ENCODE measurements at regions not wholly inside any gene's neighbourhood (a gene's known extent, or its start where the extent isn't known, plus 50 kb on each side); places are given as distances from the start of the nearest gene placed in this dataset.

GRCh38 chr3:34725774-34726173 is 913.6 kb upstream of the ARPP21 start:
- Mint-ChIP-seq H3K27me3 (no peaks in the 10 kb centered on the region), H3K27ac (no peak overlapping the region), H3K9me3 (peaks cover 0 to 15% (median 8%) of the 10 kb centered on the region in 7 donors), H3K4me3 (no peak overlapping the region), H3K4me1 (no peaks in the 10 kb centered on the region), H3K36me3 (no peaks in the 10 kb centered on the region)
- Histone ChIP-seq H3K4me3 (ENCODE audit: low read depth, low read length) (no peak overlapping the region), H3K27me3 (ENCODE audit: control insufficient read depth, insufficient read depth, low read length) (no peaks in the 10 kb centered on the region), H3K9me3 (ENCODE audit: control insufficient read depth in 2 of 2, low read length in 2 of 2) (no peaks in the 10 kb centered on the region), H3K27ac (ENCODE audit: insufficient read depth, low read length, poor library complexity, severe bottlenecking) (no peak overlapping the region), H3K4me1 (ENCODE audit: control insufficient read depth, insufficient read depth, low read length, poor library complexity, severe bottlenecking) (no peaks in the 10 kb centered on the region), H3K36me3 (ENCODE audit: control insufficient read depth, insufficient read depth, low read length) (no peaks in the 10 kb centered on the region)
- no peak for ATAC-seq (ENCODE audit: low read depth in 2 of 2)
- no peak for DNase-seq

DNA sequence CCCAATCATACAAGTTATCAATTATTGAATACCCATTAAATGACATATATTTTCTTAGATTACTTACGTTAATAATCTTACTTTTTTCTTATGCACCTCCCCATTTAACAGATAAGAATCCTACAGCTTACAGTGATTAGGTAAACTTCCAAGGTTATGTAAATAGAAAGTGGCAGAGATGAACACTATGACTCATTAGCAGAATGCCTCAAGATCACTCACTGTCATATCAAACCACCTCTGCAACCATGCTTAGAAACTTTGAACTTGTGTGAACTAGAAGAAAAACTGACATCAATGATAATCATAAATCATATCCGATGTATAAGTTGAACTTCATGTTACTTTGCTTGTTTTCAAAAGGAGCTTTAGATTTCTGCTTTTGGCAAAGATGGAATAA is 911.6 kb upstream of the ARPP21 start:
- H3K9me3 Mint-ChIP-seq = peaks cover 1 to 15% (median 10%) of the 10 kb centered on the region in 7 donors
- no peaks in the 10 kb centered on the region for H3K9me3 ChIP-seq (ENCODE audit: control insufficient read depth in 2 of 2, low read length in 2 of 2)
- ATAC-seq (ENCODE audit: low read depth in 2 of 2) = no peak
- H3K36me3 ChIP-seq (ENCODE audit: control insufficient read depth, insufficient read depth, low read length) = no peaks in the 10 kb centered on the region
- H3K4me1 ChIP-seq (ENCODE audit: control insufficient read depth, insufficient read depth, low read length, poor library complexity, severe bottlenecking) = no peaks in the 10 kb centered on the region
- H3K36me3 Mint-ChIP-seq = no peaks in the 10 kb centered on the region
- no peak overlapping the region for H3K27ac ChIP-seq (ENCODE audit: insufficient read depth, low read length, poor library complexity, severe bottlenecking)
- no peak overlapping the region for H3K27ac Mint-ChIP-seq
- no peak overlapping the region for H3K4me3 Mint-ChIP-seq
- H3K4me3 ChIP-seq (ENCODE audit: low read depth, low read length) = no peak overlapping the region
- H3K4me1 Mint-ChIP-seq = no peaks in the 10 kb centered on the region
- H3K27me3 ChIP-seq (ENCODE audit: control insufficient read depth, insufficient read depth, low read length) = no peaks in the 10 kb centered on the region
- no peaks in the 10 kb centered on the region for H3K27me3 Mint-ChIP-seq
- no peak for DNase-seq

DNA sequence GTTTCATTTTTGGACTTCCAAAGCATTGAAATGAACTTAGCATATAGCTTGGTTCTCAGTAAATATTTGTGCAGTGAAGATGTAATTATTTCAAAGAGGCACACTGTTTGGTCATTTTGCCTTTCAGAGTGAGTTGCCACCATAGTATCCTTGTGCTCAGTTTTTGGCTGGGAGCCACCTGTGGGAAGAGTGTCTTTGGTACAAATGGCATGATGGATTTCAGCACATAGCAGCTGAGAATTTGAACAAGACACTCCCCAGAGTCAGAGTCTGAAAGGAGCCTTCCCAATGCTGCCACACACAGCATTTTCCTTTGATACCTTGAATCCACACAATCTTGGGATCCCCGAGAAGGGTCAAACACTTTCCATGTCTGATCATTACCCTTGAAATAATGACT is 897.2 kb upstream of the ARPP21 start:
- no peaks in the 10 kb centered on the region for H3K36me3 ChIP-seq (ENCODE audit: control insufficient read depth, insufficient read depth, low read length)
- H3K27me3 ChIP-seq (ENCODE audit: control insufficient read depth, insufficient read depth, low read length) = no peaks in the 10 kb centered on the region
- Mint-ChIP-seq H3K27ac (no peak overlapping the region), H3K4me3 (no peak overlapping the region), H3K36me3 (no peaks in the 10 kb centered on the region), H3K9me3 (peaks cover 2 to 7% (median 4%) of the 10 kb centered on the region in 7 donors), H3K4me1 (no peaks in the 10 kb centered on the region), H3K27me3 (no peaks in the 10 kb centered on the region)
- H3K4me1 ChIP-seq (ENCODE audit: control insufficient read depth, insufficient read depth, low read length, poor library complexity, severe bottlenecking) = no peaks in the 10 kb centered on the region
- ATAC-seq (ENCODE audit: low read depth in 2 of 2) (no peak), DNase-seq (no peak)
- H3K4me3 ChIP-seq (ENCODE audit: low read depth, low read length) = no peak overlapping the region
- H3K27ac ChIP-seq (ENCODE audit: insufficient read depth, low read length, poor library complexity, severe bottlenecking) = no peak overlapping the region
- peaks cover 0 to 3% of the 10 kb centered on the region in 2 experiments for H3K9me3 ChIP-seq (ENCODE audit: control insufficient read depth in 2 of 2, low read length in 2 of 2)

GRCh38 chr3:34758630-34759261 is 880.6 kb upstream of the ARPP21 start:
- no peaks in the 10 kb centered on the region for H3K27me3 ChIP-seq (ENCODE audit: control insufficient read depth, insufficient read depth, low read length)
- DNase-seq = no peak
- H3K27ac Mint-ChIP-seq = no peak overlapping the region
- H3K9me3 Mint-ChIP-seq = peaks cover 3 to 20% (median 11%) of the 10 kb centered on the region in 7 donors
- no peak for ATAC-seq (ENCODE audit: low read depth in 2 of 2)
- H3K4me1 ChIP-seq (ENCODE audit: control insufficient read depth, insufficient read depth, low read length, poor library complexity, severe bottlenecking) = no peaks in the 10 kb centered on the region
- no peak overlapping the region for H3K4me3 Mint-ChIP-seq
- H3K9me3 ChIP-seq (ENCODE audit: control insufficient read depth in 2 of 2, low read length in 2 of 2) = no peaks in the 10 kb centered on the region
- H3K4me3 ChIP-seq (ENCODE audit: low read depth, low read length) = no peak overlapping the region
- H3K27ac ChIP-seq (ENCODE audit: insufficient read depth, low read length, poor library complexity, severe bottlenecking) = no peak overlapping the region
- H3K36me3 ChIP-seq (ENCODE audit: control insufficient read depth, insufficient read depth, low read length) = no peaks in the 10 kb centered on the region
- no peaks in the 10 kb centered on the region for H3K27me3 Mint-ChIP-seq
- no peaks in the 10 kb centered on the region for H3K36me3 Mint-ChIP-seq
- no peaks in the 10 kb centered on the region for H3K4me1 Mint-ChIP-seq

- Histone ChIP-seq H3K9me3 (ENCODE audit: control insufficient read depth in 2 of 2, low read length in 2 of 2) (no peaks in the 10 kb centered on the region), H3K4me3 (ENCODE audit: low read depth, low read length) (no peak overlapping the region), H3K36me3 (ENCODE audit: control insufficient read depth, insufficient read depth, low read length) (no peaks in the 10 kb centered on the region), H3K27ac (ENCODE audit: insufficient read depth, low read length, poor library complexity, severe bottlenecking) (no peak overlapping the region), H3K4me1 (ENCODE audit: control insufficient read depth, insufficient read depth, low read length, poor library complexity, severe bottlenecking) (no peaks in the 10 kb centered on the region), H3K27me3 (ENCODE audit: control insufficient read depth, insufficient read depth, low read length) (no peaks in the 10 kb centered on the region)
- DNase-seq (no peak), ATAC-seq (ENCODE audit: low read depth in 2 of 2) (no peak)
- H3K36me3 Mint-ChIP-seq = no peaks in the 10 kb centered on the region
- no peak overlapping the region for H3K4me3 Mint-ChIP-seq
- H3K27me3 Mint-ChIP-seq = no peaks in the 10 kb centered on the region
- no peaks in the 10 kb centered on the region for H3K4me1 Mint-ChIP-seq
- H3K27ac Mint-ChIP-seq = no peak overlapping the region
- peaks cover 0 to 13% (median 4%) of the 10 kb centered on the region in 7 donors for H3K9me3 Mint-ChIP-seq
Observed at GRCh38 chr3:34777386-34777785, 861.9 kb upstream of the ARPP21 start.

GRCh38 chr3:34779092-34779491 is 860.2 kb upstream of the ARPP21 start:
- H3K4me1 Mint-ChIP-seq = no peaks in the 10 kb centered on the region
- no peak overlapping the region for H3K4me3 ChIP-seq (ENCODE audit: low read depth, low read length)

GRCh38 chr3:34780294-34780693 is 859.0 kb upstream of the ARPP21 start:
- Histone ChIP-seq H3K36me3 (ENCODE audit: control insufficient read depth, insufficient read depth, low read length) (no peaks in the 10 kb centered on the region), H3K27ac (ENCODE audit: insufficient read depth, low read length, poor library complexity, severe bottlenecking) (no peak overlapping the region), H3K9me3 (ENCODE audit: control insufficient read depth in 2 of 2, low read length in 2 of 2) (no peaks in the 10 kb centered on the region), H3K4me1 (ENCODE audit: control insufficient read depth, insufficient read depth, low read length, poor library complexity, severe bottlenecking) (no peaks in the 10 kb centered on the region), H3K4me3 (ENCODE audit: low read depth, low read length) (no peak overlapping the region), H3K27me3 (ENCODE audit: control insufficient read depth, insufficient read depth, low read length) (no peaks in the 10 kb centered on the region)
- peaks cover 0 to 7% (median 3%) of the 10 kb centered on the region in 7 donors for H3K9me3 Mint-ChIP-seq
- H3K4me1 Mint-ChIP-seq = no peaks in the 10 kb centered on the region
- DNase-seq (no peak), ATAC-seq (ENCODE audit: low read depth in 2 of 2) (no peak)
- H3K27ac Mint-ChIP-seq = no peak overlapping the region
- no peaks in the 10 kb centered on the region for H3K27me3 Mint-ChIP-seq
- no peak overlapping the region for H3K4me3 Mint-ChIP-seq
- H3K36me3 Mint-ChIP-seq = no peaks in the 10 kb centered on the region

More at GRCh38 chr3:34779092-34779491, 860.2 kb upstream of the ARPP21 start:
- H3K27me3 ChIP-seq (ENCODE audit: control insufficient read depth, insufficient read depth, low read length) = no peaks in the 10 kb centered on the region
- no peaks in the 10 kb centered on the region for H3K4me1 ChIP-seq (ENCODE audit: control insufficient read depth, insufficient read depth, low read length, poor library complexity, severe bottlenecking)
- no peaks in the 10 kb centered on the region for H3K27me3 Mint-ChIP-seq
- H3K9me3 Mint-ChIP-seq = peaks cover 0 to 9% (median 4%) of the 10 kb centered on the region in 7 donors
- H3K36me3 Mint-ChIP-seq = no peaks in the 10 kb centered on the region
- no peak overlapping the region for H3K27ac Mint-ChIP-seq
- ATAC-seq (ENCODE audit: low read depth in 2 of 2) (no peak), DNase-seq (no peak)
- H3K4me3 Mint-ChIP-seq = no peak overlapping the region
- H3K9me3 ChIP-seq (ENCODE audit: control insufficient read depth in 2 of 2, low read length in 2 of 2) = no peaks in the 10 kb centered on the region
- H3K27ac ChIP-seq (ENCODE audit: insufficient read depth, low read length, poor library complexity, severe bottlenecking) = no peak overlapping the region
- no peaks in the 10 kb centered on the region for H3K36me3 ChIP-seq (ENCODE audit: control insufficient read depth, insufficient read depth, low read length)

- Mint-ChIP-seq H3K9me3 (peaks cover 0 to 7% (median 1%) of the 10 kb centered on the region in 7 donors), H3K27ac (no peak overlapping the region), H3K36me3 (no peaks in the 10 kb centered on the region), H3K4me3 (no peak overlapping the region), H3K4me1 (no peaks in the 10 kb centered on the region), H3K27me3 (no peaks in the 10 kb centered on the region)
- DNase-seq (no peak), ATAC-seq (ENCODE audit: low read depth in 2 of 2) (no peak)
- no peaks in the 10 kb centered on the region for H3K36me3 ChIP-seq (ENCODE audit: control insufficient read depth, insufficient read depth, low read length)
- H3K27ac ChIP-seq (ENCODE audit: insufficient read depth, low read length, poor library complexity, severe bottlenecking) = no peak overlapping the region
- no peaks in the 10 kb centered on the region for H3K27me3 ChIP-seq (ENCODE audit: control insufficient read depth, insufficient read depth, low read length)
- H3K4me3 ChIP-seq (ENCODE audit: low read depth, low read length) = no peak overlapping the region
- no peaks in the 10 kb centered on the region for H3K9me3 ChIP-seq (ENCODE audit: control insufficient read depth in 2 of 2, low read length in 2 of 2)
- H3K4me1 ChIP-seq (ENCODE audit: control insufficient read depth, insufficient read depth, low read length, poor library complexity, severe bottlenecking) = no peaks in the 10 kb centered on the region
Observed at GRCh38 chr3:34780973-34781372, 858.4 kb upstream of the ARPP21 start.
